SK-N-SH treated with all-trans-retinoic acid at 6 μM for 48 hours (cell line): ENCODE measurements at regions not wholly inside any gene's neighbourhood (a gene's known extent, or its start where the extent isn't known, plus 50 kb on each side); places are given as distances from the start of the nearest gene placed in this dataset.
"Not testable (repeated sequence)": the region's sequence is repeated elsewhere in the genome, so short reads cannot be mapped to it uniquely, and the experiment has no call there.

Source experiments
- ATAC-seq: fragments of 200-7000 bp; cut with Tn5 transposase; 3 replicates; pipeline ENCODE4 v1.9.1; 2020; ENCODE audit warnings: mild to moderate bottlenecking, moderate library complexity
- ARNTL ChIP-seq: fragments of 450-650 bp; formaldehyde crosslinking; IDR thresholded peaks from 2 replicates; pipeline ENCODE4 v1.5.0; 2020; ENCODE audit warnings: low read depth, mild to moderate bottlenecking, moderate library complexity, borderline replicate concordance
- BACH2 ChIP-seq: fragments of 250-450 bp; sonication (Bioruptor Pico); IDR thresholded peaks from 2 replicates; pipeline ENCODE4 v1.9.0; 2021; ENCODE audit warnings: mild to moderate bottlenecking, borderline replicate concordance
- CSDC2 ChIP-seq: fragments of 250-450 bp; sonication (Bioruptor Pico); IDR thresholded peaks from 2 replicates; pipeline ENCODE4 v1.5.0; 2020; ENCODE audit warnings: mild to moderate bottlenecking, moderate library complexity
- ESRRG ChIP-seq: fragments of 250-450 bp; sonication (Bioruptor Pico); IDR thresholded peaks from 2 replicates; pipeline ENCODE4 v1.6.1; 2021; ENCODE audit warnings: mild to moderate bottlenecking
- GLIS3 ChIP-seq: fragments of 250-450 bp; sonication (Bioruptor Pico); IDR thresholded peaks from 2 replicates; pipeline ENCODE4 v1.5.0; 2020; ENCODE audit warnings: mild to moderate bottlenecking, moderate library complexity
- ISL1 ChIP-seq: fragments of 250-450 bp; sonication (Bioruptor Pico); IDR thresholded peaks from 2 replicates; pipeline ENCODE4 v2.1.2; 2022; ENCODE audit warnings: mild to moderate bottlenecking, moderate library complexity
- PPARA ChIP-seq: fragments of 250-450 bp; sonication (Bioruptor Pico); IDR thresholded peaks from 2 replicates; pipeline ENCODE4 v1.5.0; 2020; ENCODE audit warnings: mild to moderate bottlenecking, borderline replicate concordance
- RARB ChIP-seq: fragments of 250-450 bp; sonication (Bioruptor Pico); IDR thresholded peaks from 2 replicates; pipeline ENCODE4 v1.8.0; 2021; ENCODE audit warnings: mild to moderate bottlenecking, moderate library complexity
- SNAI2 ChIP-seq: fragments of 250-450 bp; sonication (Bioruptor Pico); IDR thresholded peaks from 2 replicates; pipeline ENCODE4 v1.5.0; 2020; ENCODE audit warnings: mild to moderate bottlenecking, moderate library complexity
- TCF4 ChIP-seq: fragments of 250-450 bp; sonication (Bioruptor Pico); IDR thresholded peaks from 2 replicates; pipeline ENCODE4 v1.8.0; 2021; ENCODE audit warnings: mild to moderate bottlenecking, moderate library complexity, borderline replicate concordance
- TOX ChIP-seq: fragments of 250-450 bp; sonication (Bioruptor Pico); IDR thresholded peaks from 2 replicates; pipeline ENCODE4 v1.8.0; 2021; ENCODE audit warnings: mild to moderate bottlenecking, moderate library complexity, borderline replicate concordance
- ZC3H10 ChIP-seq: fragments of 250-450 bp; sonication (Bioruptor Pico); IDR thresholded peaks from 2 replicates; pipeline ENCODE4 v1.5.1; 2021; ENCODE audit warnings: mild to moderate bottlenecking, moderate library complexity
- ZFP3 ChIP-seq: fragments of 250-450 bp; sonication (Bioruptor Pico); IDR thresholded peaks from 2 replicates; pipeline ENCODE4 v1.5.0; 2020; ENCODE audit warnings: mild to moderate bottlenecking, moderate library complexity
- ZNF565 ChIP-seq: fragments of 450-650 bp; formaldehyde crosslinking; conservative IDR thresholded peaks from 2 replicates; pipeline ENCODE4 v1.5.0; 2020; ENCODE audit warnings: low read depth, mild to moderate bottlenecking, moderate library complexity
- ZNF70 ChIP-seq: fragments of 450-650 bp; formaldehyde crosslinking; IDR thresholded peaks from 2 replicates; pipeline ENCODE4 v1.5.0; 2020; ENCODE audit warnings: mild to moderate bottlenecking, moderate library complexity
- ZNF8 ChIP-seq: fragments of 450-650 bp; formaldehyde crosslinking; IDR thresholded peaks from 2 replicates; pipeline ENCODE4 v1.5.0; 2020; ENCODE audit warnings: mild to moderate bottlenecking, moderate library complexity
- TF ChIP-seq, protein P1 (sequence below): fragments of 250-450 bp; sonication (Bioruptor Pico); IDR thresholded peaks from 2 replicates; pipeline ENCODE4 v1.8.0; 2021; ENCODE audit warnings: low read depth, mild to moderate bottlenecking, moderate library complexity, borderline replicate concordance
- TF ChIP-seq, protein P2 (sequence below): fragments of 250-450 bp; sonication (Bioruptor Pico); IDR thresholded peaks from 2 replicates; pipeline ENCODE4 v1.5.0; 2020; ENCODE audit warnings: mild to moderate bottlenecking, moderate library complexity
- TF ChIP-seq, protein P3 (sequence below): fragments of 250-450 bp; sonication (Bioruptor Pico); IDR thresholded peaks from 2 replicates; pipeline ENCODE4 v1.5.1; 2020; ENCODE audit warnings: low read depth, mild to moderate bottlenecking, moderate library complexity
- TF ChIP-seq, protein P4 (sequence below): fragments of 250-450 bp; sonication (Bioruptor Pico); IDR thresholded peaks from 2 replicates; pipeline ENCODE4 v1.5.1; 2021; ENCODE audit warnings: mild to moderate bottlenecking, moderate library complexity

DNA sequence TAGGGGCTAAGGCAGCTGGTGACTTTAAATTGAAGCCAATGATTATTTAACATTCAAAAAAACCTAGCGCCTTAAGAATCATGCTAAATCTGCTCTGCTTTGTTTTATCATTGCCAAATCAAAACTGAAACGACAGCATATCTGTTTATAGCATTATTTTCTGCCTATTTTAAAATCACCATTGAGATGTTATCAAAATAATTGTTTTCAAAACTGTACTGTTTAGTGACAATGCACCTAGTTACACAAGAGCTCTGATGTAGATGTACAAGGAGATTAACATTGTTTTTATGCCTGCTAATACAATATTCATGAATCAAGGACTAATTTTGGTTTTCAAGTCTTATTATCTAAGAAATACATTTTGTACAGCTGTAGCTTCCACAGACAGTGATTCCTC, 1521.3 kb downstream of the AMY1C start:
- no peak for ATAC-seq
- no peak for TF ChIP-seq RARB (CRISPR knock-in tag)
- TF ChIP-seq ZNF8 (CRISPR knock-in tag), result no peak
- peak; percentile 82; the same call in 1 of the 2 replicates for TF ChIP-seq TCF4 (CRISPR knock-in tag)
- no peak for TF ChIP-seq ISL1 (CRISPR knock-in tag)

DNA sequence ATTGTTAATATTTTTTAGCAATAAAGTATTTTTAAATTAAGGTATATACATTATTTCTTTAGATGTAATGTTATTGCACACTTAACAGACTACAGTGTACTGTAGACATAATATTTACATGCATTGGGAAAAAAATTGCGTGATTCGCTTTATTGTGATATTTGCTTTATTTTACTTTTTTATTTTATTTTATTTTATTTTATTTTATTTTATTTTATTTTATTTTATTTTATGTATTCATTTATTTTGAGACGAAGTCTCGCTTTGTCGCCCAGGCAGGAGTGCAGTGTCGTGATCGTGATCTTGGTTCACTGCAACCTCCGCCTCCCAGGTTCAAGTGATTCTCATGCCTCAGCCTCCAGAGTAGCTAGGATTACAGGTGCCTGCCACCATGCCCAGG, 1522.7 kb downstream of the AMY1C start:
- not testable (repeated sequence) for ATAC-seq

DNA sequence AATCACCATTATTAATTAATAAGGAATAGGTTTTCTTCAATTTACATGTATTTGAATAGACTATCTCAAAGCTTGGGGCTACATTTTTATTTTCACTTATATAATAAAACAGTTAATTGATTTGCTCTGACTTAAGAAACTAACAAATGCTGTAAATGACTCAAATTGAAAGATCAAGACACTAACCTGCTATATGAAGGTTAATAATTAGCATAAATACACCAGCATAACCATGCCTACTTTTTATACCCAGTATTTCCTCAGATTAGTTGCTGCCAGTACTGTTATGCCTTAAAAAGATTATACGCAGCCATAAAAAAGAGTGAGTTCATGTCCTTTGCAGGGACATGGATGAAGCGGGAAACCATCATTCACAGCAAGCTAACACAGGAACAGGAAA, 1545.1 kb downstream of the AMY1C start:
- TF ChIP-seq TCF4 (CRISPR knock-in tag), result no peak
- no peak for TF ChIP-seq ZFP3 (CRISPR knock-in tag)
- TF ChIP-seq ZNF8 (CRISPR knock-in tag), result no peak
- no peak for TF ChIP-seq ZNF70 (CRISPR knock-in tag)
- no peak for TF ChIP-seq ARNTL
- TF ChIP-seq, protein P1, sequence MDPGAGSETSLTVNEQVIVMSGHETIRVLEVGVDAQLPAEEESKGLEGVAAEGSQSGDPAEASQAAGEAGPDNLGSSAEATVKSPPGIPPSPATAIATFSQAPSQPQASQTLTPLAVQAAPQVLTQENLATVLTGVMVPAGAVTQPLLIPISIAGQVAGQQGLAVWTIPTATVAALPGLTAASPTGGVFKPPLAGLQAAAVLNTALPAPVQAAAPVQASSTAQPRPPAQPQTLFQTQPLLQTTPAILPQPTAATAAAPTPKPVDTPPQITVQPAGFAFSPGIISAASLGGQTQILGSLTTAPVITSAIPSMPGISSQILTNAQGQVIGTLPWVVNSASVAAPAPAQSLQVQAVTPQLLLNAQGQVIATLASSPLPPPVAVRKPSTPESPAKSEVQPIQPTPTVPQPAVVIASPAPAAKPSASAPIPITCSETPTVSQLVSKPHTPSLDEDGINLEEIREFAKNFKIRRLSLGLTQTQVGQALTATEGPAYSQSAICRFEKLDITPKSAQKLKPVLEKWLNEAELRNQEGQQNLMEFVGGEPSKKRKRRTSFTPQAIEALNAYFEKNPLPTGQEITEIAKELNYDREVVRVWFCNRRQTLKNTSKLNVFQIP (CRISPR knock-in tag), result no peak
- TF ChIP-seq, protein P2, sequence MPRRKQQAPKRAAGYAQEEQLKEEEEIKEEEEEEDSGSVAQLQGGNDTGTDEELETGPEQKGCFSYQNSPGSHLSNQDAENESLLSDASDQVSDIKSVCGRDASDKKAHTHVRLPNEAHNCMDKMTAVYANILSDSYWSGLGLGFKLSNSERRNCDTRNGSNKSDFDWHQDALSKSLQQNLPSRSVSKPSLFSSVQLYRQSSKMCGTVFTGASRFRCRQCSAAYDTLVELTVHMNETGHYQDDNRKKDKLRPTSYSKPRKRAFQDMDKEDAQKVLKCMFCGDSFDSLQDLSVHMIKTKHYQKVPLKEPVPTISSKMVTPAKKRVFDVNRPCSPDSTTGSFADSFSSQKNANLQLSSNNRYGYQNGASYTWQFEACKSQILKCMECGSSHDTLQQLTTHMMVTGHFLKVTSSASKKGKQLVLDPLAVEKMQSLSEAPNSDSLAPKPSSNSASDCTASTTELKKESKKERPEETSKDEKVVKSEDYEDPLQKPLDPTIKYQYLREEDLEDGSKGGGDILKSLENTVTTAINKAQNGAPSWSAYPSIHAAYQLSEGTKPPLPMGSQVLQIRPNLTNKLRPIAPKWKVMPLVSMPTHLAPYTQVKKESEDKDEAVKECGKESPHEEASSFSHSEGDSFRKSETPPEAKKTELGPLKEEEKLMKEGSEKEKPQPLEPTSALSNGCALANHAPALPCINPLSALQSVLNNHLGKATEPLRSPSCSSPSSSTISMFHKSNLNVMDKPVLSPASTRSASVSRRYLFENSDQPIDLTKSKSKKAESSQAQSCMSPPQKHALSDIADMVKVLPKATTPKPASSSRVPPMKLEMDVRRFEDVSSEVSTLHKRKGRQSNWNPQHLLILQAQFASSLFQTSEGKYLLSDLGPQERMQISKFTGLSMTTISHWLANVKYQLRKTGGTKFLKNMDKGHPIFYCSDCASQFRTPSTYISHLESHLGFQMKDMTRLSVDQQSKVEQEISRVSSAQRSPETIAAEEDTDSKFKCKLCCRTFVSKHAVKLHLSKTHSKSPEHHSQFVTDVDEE (CRISPR knock-in tag), result no peak
- no peak for TF ChIP-seq ZNF565 (CRISPR knock-in tag)
- TF ChIP-seq, protein P3, sequence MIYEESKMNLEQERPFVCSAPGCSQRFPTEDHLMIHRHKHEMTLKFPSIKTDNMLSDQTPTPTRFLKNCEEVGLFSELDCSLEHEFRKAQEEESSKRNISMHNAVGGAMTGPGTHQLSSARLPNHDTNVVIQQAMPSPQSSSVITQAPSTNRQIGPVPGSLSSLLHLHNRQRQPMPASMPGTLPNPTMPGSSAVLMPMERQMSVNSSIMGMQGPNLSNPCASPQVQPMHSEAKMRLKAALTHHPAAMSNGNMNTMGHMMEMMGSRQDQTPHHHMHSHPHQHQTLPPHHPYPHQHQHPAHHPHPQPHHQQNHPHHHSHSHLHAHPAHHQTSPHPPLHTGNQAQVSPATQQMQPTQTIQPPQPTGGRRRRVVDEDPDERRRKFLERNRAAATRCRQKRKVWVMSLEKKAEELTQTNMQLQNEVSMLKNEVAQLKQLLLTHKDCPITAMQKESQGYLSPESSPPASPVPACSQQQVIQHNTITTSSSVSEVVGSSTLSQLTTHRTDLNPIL (CRISPR knock-in tag), result no peak
- TF ChIP-seq, protein P4, sequence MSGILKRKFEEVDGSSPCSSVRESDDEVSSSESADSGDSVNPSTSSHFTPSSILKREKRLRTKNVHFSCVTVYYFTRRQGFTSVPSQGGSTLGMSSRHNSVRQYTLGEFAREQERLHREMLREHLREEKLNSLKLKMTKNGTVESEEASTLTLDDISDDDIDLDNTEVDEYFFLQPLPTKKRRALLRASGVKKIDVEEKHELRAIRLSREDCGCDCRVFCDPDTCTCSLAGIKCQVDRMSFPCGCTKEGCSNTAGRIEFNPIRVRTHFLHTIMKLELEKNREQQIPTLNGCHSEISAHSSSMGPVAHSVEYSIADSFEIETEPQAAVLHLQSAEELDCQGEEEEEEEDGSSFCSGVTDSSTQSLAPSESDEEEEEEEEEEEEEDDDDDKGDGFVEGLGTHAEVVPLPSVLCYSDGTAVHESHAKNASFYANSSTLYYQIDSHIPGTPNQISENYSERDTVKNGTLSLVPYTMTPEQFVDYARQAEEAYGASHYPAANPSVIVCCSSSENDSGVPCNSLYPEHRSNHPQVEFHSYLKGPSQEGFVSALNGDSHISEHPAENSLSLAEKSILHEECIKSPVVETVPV (CRISPR knock-in tag), result no peak
- no peak for TF ChIP-seq GLIS3
- no peak for TF ChIP-seq TOX (CRISPR knock-in tag)
- no peak for ATAC-seq

DNA sequence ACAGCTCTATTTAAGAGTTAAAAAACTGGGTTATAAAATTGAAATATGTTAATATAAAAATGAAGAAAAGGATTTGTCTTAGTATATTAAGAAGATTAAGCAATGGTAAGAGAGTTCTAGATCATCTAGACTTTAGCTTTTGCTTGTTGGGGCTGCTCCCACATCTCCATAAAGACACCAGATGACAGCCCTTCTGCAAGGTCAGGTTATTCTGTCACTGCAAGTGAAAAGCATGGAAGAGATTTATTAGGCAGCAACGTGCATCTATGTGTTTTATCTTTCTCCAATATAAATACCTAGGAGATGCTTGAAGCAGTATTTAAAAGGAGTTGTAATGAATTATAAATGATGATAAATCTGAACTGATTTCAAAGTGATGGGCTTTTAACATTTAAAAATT, 1560.4 kb downstream of the AMY1C start:
- no peak for ATAC-seq
- TF ChIP-seq ZNF565 (CRISPR knock-in tag) (no peak), BACH2 (CRISPR knock-in tag) (no peak), ARNTL (no peak), ZNF8 (CRISPR knock-in tag) (no peak), CSDC2 (CRISPR knock-in tag) (no peak)
- TF ChIP-seq, protein P4 (CRISPR knock-in tag), result no peak

DNA sequence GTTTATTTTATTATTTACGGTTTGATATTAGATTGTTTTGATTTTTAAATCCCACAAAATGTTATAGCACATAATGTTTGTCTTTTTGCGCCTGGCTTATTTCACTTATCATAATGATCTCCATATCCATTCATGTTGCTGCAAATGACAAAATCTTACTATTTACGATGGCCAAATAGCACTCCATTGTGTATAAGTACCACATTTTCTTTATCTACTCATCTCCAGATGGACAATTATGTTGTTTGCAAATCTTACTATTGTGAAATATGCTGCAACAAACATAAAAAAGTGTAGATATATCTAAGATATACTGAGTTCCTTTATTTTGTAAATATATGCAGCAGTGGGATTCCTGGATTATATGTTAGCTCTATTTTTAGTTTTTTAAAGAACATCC, 1568.3 kb downstream of the AMY1C start:
- ATAC-seq, result no peak
- TF ChIP-seq ZNF8 (CRISPR knock-in tag), result peak; percentile 56; the same call in 1 of the 2 replicates
- TF ChIP-seq, protein P4 (CRISPR knock-in tag), result 0 out of 2 replicates have a peak, but pooled peaks have one; percentile 28
- TF ChIP-seq PPARA (CRISPR knock-in tag), result no peak
- TF ChIP-seq BACH2 (CRISPR knock-in tag), result no peak
- TF ChIP-seq ZC3H10 (CRISPR knock-in tag), result no peak
- no peak for TF ChIP-seq ZNF565 (CRISPR knock-in tag)
- TF ChIP-seq ARNTL, result no peak
- TF ChIP-seq, protein P2 (CRISPR knock-in tag), result 0 out of 2 replicates have a peak, but pooled peaks have one; percentile 20
- TF ChIP-seq SNAI2 (CRISPR knock-in tag), result no peak
- peak; percentile 96 for TF ChIP-seq TCF4 (CRISPR knock-in tag)
- TF ChIP-seq RARB (CRISPR knock-in tag), result no peak
- no peak for TF ChIP-seq CSDC2 (CRISPR knock-in tag)
- TF ChIP-seq ZNF70 (CRISPR knock-in tag), result no peak
- no peak for TF ChIP-seq GLIS3
- TF ChIP-seq ESRRG (CRISPR knock-in tag), result no peak
